GM21529 (cell line): ENCODE measurements at regions not wholly inside any gene's neighbourhood (a gene's known extent, or its start where the extent isn't known, plus 50 kb on each side); places are given as distances from the start of the nearest gene placed in this dataset.

Experiments
- ATAC-seq: cut with Tn5 transposase; IDR thresholded peaks from one replicate; pipeline ENCODE4 v1.9.1; 2021; ENCODE audit not compliant: unreplicated experiment

DNA sequence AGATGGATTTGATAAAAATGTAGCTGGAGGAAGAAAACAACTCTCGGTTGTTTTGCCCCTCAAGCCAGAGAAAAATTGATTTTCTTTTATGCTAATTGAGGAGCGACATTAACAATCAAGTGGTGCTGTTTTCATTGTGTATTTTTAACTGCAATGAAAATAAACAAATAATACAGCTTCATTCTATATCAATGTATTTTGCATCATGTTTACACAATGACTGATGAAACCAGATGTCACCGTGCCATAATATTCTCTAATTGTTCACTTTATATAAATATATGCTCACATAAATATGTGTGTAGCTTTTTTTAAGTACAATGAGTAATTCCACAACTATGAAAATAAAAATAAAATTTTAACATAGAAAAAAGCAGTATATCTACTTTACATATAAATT, 139.0 kb upstream of the PRDM9 start:
- no peak for ATAC-seq

DNA sequence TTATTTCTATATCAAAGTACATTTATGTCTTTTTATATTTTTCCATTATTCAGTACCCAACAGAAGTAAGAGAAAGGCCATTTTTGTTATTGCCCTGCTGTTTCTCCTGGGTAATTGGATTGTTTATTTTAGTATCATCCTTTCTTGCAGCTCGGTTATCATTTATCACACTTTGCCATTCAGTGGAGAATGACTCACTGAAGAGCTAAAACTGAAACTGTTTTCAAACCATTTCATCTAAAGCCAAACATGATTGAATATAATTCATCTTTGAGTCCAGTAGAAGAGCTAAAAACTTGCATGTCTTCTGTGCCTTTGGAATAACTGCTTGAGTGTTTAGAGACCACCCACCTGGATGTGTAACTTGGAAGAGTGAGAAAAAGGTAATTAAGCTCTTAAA, 139.5 kb upstream of the PRDM9 start:
- no peak for ATAC-seq

DNA sequence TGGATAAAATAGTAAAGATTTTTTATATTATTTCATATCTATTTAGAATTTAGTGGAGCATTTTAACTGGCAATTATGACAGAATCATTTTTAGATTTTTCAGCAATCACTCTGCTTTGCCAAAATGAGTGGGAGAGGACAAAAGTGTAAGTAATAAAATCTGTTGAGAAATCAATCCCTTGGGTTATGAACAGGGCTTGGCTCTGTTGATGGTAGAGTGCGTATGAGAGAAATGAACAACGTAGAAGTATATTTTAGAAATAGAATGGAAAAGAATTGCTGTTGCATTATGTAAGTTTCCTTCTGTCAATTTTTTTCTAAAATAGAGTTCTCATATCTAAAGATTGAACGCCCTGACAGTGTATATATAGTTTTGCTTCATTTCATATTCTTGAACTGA, 154.1 kb upstream of the PRDM9 start:
- ATAC-seq, result no peak

DNA sequence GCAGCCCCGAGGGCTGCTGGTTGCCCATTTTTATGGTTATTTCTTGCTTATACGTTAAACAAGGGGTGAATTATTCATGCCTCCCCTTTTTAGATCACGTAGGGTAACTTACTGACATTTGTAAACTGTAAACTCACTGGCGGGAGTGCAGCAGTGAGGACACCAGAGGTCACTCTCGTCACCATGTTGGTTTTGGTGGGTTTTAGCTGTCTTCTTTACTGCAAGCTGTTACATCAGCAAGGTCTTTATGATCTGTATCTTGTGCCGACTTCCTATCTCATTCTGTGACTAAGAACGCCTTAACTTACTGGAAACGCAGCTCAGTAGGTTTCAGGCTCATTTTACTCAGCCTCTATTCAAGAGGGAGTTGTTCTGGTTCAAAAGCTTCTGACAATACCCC, 155.0 kb upstream of the PRDM9 start:
- no peak for ATAC-seq

DNA sequence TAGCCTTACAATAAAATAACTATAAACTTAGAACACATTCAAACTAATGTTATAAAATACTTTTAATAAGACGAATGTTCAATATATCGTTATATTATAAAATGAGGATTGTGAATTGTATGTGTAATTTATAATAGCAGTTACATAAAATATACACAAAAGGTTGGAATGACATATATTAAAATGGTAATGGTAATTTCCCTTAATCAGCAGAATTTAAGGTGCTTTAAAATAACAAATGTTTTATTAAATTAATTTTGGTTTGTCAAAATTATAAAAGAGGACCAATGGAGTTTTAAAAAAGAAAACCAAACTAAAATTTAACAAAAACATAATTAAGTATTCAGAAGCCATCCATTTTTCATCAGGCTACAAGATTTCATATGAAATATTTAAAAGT, 164.3 kb upstream of the PRDM9 start:
- no peak for ATAC-seq

- no peak for ATAC-seq
Observed at GRCh38 chr5:23332650-23333251, 174.7 kb upstream of the PRDM9 start.

DNA sequence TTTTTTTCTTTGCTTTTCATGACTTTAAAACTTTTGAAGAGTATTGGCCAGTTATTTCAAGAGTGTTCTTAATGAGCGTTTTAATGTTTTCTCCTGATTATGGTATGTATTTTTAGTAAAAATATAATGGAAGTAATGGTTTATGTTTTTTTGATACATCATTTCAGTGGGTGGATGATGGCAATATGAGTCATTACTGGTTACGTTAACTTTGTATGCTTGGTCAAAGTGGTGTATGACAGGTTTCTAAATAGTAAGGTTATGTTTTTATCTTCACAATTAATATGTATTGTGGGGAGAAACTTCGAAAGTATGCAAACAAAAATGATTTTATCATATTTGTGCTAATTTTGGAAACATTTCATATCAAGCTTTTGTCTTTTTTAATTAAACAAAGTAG, 176.7 kb upstream of the PRDM9 start:
- no peak for ATAC-seq

GRCh38 chr5:23319901-23320300, 187.5 kb upstream of the PRDM9 start:
- no peak for ATAC-seq

- ATAC-seq, result no peak
Observed at GRCh38 chr5:23318960-23319359, 188.4 kb upstream of the PRDM9 start.

DNA sequence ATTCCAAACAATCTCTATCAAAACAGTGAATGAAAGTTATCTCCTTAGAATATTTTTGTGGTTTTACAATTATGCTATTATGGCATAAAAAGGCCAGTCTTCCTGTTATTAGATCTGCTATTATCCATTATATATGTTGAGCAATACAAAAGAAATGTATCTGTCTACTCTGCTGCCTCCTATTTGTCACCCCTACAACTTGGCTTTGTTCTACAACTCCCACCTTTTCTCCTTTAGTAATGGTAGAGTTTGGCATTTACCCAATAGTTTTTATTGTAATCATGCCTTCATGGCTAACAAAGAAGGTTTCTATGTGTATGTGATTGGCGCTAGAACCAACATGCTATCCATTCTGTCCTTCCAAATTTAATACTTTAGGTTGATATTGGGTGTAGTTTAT, 189.2 kb upstream of the PRDM9 start:
- no peak for ATAC-seq

DNA sequence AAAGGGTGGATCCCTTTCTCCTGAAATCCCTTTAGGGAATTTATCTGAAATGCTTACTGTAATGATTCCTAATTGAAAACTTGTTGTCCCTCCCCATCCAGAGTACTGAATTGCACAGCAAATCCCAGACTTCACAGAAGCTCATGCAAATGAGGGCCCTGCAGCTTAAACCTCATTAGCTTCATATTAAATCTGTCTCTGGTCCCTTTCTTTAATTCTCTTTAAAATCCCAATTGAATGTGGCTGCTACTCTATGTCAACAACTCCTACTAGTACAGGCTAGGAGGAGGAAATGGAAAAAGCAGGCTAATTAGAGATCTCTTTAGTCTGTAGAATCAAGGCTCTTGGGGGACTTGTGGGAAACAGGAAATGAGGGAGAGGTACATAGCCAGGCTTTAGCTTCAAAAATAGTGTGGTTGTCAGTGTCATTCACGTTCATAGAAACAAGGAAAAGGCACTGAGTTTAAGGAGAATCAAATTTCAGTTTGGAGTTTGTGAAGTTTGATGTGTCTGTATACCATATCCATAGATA, 191.3 kb upstream of the PRDM9 start:
- no peak for ATAC-seq

- no peak for ATAC-seq
Observed at GRCh38 chr5:23314827-23315226, 192.6 kb upstream of the PRDM9 start.

GRCh38 chr5:23305055-23305454, 202.4 kb upstream of the PRDM9 start:
- ATAC-seq, result no peak

- ATAC-seq, result no peak
Observed at GRCh38 chr5:23303836-23304235, 203.6 kb upstream of the PRDM9 start.

- no peak for ATAC-seq
Observed at GRCh38 chr5:23303435-23303834, 204.0 kb upstream of the PRDM9 start.

- no peak for ATAC-seq
Observed at GRCh38 chr5:23302438-23302837, 205.0 kb upstream of the PRDM9 start.

DNA sequence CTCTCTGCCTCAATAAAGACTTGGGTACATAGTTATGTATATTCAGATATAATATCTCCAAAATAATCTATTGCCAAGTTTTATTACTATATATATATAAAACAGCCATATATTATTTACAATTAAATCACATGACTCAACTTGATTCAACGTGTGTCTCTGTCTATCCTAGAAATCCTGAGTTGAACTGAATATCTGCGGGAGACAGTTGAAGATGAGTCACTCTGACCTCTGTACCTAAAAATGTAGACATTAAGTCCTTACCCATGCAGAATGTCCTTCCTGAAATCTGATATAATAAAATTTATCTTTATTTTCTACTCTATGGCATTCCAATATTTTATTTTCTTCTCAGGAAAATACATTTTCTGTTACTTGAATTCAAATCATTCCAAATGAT, 218.2 kb upstream of the PRDM9 start:
- no peak for ATAC-seq

- no peak for ATAC-seq
Observed at GRCh38 chr5:23284656-23285055, 222.8 kb upstream of the PRDM9 start.

DNA sequence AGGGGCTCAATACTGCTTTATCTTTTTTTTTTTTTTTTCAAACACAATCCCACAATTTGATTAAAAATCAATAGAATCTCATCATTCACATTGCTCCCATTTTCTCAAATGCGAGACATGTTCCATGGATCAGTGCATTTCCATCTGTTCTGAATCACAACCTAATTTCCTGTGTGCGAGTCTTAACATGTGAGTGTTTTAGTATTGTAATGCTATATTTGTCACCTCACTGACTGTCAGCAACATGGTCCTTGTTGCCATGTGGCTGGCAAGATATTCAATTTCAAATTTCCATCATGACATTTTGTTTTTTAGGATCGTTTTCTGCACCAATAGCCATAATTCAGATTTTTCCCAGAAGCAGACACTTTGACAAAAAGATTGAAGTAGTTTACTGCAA, 233.2 kb upstream of the PRDM9 start:
- no peak for ATAC-seq

DNA sequence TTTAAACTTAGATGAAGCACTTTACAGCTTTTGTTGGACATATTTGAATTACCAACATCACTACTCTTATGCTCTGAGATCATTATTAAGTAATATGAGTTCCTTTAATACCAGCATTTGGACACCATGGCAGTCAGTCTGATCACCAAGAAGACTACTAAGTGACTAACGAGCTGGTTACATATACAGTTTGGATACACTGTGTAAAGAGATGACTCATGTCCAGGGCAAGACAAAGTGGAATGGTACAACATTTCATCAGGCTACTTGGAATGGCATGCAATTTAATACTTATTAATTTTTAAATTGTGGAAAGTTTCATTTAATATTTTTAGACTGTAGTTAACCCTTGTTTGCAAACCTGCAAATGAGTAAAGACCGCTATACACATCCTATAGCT, 237.4 kb upstream of the PRDM9 start:
- ATAC-seq, result no peak

- no peak for ATAC-seq
Observed at GRCh38 chr5:23268136-23268535, 239.3 kb upstream of the PRDM9 start.

DNA sequence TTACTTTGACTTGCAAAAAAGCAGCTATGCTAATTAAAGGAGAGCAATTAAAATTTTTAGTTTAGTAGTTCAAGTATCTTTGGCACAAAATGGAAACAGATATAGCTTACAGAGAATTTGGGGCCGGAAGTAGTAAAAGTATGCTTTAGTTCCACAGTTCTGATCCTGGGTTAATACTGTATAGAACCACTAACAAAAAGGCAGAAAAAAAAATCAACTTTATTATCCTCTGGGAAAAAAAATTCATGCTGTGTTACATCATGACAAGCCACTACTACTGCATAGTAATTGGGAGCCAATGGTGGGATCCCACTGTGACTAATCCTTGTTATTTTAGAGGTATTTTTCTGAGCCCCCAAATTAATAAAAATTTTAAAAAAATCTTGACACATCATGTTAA, 246.8 kb upstream of the PRDM9 start:
- no peak for ATAC-seq

DNA sequence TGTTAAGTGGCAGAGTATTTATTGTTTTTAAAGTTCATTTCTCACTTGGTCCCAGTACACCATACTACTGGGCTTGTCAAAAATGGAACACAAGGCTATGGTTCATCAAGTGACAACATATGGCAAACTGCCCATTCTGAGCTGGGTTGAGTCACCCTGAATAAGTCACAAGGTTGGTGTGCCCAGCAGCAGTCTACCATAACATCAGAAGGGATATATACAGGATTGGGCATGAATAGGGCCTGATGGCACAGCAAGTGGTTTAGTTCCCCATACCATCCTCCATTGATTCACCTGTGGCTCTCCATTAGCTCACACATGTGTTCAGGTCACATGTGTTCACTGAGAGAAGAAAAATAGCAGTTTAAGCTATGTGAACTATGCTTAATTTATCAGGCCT, 249.8 kb upstream of the PRDM9 start:
- no peak for ATAC-seq
